DND-41 (cell line): ENCODE measurements at regions not wholly inside any gene's neighbourhood (a gene's known extent, or its start where the extent isn't known, plus 50 kb on each side); places are given as distances from the start of the nearest gene placed in this dataset.

Experiments used
- CTCF ChIP-seq: IDR thresholded peaks from 2 replicates; pipeline ENCODE4 v1.5.1; 2012; ENCODE audit warnings: borderline replicate concordance, low read length, moderate library complexity, mild to moderate bottlenecking; ENCODE audit not compliant: poor library complexity, severe bottlenecking; ENCODE audit errors: extremely low read depth
- EZH2 ChIP-seq: IDR thresholded peaks from 3 replicates; pipeline ENCODE4 v1.6.1; 2012; ENCODE audit warnings: borderline replicate concordance, low read depth, mild to moderate bottlenecking, moderate library complexity, low read length, inconsistent platforms; ENCODE audit not compliant: severe bottlenecking

DNA sequence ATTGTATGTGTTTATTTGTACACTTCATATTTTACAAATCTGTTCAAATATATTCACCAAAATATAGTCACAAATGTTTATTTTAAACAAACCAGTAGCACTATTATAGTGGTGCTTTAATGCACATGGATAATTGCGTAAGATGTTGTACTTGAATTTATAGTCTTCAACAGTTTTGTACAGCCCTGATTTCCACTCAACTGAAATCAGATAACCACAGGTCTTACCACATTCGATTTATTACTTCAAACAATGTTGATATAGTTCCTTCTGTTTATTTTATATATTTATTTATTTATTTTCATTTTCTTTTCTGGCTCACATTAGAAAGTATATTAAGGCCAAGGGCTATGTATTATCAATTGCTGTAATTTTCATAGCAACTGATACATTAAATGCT lies 99.4 kb upstream of the ZNF804A start:
- TF ChIP-seq CTCF: no peak
- no peak for TF ChIP-seq EZH2
